NCI-H1930 (cell line): ENCODE measurements at regions not wholly inside any gene's neighbourhood (a gene's known extent, or its start where the extent isn't known, plus 50 kb on each side); places are given as distances from the start of the nearest gene placed in this dataset.

Experiments
- DNase-seq, 2 experiments: peaks; one replicate each; lab custom pipeline; 2025; lab: John Stamatoyannopoulos, UW

DNA sequence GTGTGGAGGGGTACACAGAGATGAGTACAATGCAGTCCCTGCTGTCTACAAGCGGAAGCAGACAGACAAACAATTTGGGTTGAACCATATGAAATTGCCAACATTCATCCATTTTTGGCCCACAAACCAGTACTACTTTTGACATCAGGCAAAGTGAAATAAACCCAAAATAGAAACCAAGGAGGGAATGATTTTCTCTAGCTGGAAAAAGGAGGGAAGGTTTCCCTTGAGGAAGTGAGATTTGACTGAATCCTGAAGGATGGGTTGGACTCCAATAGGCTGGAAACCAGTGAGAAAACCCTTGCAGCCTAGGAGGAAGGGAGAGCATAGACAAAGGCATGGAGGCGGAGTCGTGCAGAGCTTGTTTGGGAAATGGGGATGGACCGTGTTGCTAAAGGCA is 63.5 kb upstream of the PJA1 start:
- no peak for DNase-seq

DNA sequence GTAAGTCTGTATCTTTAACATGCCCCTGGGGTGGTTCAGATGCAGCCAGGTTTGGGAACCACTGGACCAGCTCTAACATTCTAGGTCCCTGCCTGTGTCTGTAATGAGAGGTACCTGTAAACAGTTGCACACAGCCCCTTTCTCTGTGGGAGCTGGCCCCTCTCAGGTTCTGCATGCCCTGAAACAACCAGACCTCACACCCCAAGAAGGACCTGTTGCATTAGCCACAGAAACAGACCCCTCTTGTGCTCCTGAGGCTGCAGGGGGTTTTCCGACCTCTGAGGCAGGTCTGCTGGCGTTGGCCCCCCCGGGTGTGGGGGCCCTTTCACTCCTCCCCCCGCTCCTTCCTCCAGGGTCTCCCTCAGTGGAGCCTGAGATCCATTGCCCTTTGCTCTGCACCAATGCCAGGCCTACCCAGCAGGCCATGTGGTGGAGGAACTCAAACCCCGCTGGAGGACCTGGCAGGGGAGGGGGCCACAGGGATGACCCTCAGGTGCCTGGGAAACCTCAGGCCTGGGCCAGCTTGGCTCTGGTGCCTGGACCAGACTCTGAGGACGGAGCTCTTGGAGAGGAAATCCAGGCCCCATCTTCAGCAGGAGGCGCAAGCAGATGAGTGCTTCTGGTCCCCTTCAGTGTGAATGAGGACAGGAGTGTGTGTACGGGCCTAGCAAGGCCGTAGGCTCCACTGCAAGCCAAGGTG is 61.4 kb upstream of the PJA1 start:
- no peak for DNase-seq

DNA sequence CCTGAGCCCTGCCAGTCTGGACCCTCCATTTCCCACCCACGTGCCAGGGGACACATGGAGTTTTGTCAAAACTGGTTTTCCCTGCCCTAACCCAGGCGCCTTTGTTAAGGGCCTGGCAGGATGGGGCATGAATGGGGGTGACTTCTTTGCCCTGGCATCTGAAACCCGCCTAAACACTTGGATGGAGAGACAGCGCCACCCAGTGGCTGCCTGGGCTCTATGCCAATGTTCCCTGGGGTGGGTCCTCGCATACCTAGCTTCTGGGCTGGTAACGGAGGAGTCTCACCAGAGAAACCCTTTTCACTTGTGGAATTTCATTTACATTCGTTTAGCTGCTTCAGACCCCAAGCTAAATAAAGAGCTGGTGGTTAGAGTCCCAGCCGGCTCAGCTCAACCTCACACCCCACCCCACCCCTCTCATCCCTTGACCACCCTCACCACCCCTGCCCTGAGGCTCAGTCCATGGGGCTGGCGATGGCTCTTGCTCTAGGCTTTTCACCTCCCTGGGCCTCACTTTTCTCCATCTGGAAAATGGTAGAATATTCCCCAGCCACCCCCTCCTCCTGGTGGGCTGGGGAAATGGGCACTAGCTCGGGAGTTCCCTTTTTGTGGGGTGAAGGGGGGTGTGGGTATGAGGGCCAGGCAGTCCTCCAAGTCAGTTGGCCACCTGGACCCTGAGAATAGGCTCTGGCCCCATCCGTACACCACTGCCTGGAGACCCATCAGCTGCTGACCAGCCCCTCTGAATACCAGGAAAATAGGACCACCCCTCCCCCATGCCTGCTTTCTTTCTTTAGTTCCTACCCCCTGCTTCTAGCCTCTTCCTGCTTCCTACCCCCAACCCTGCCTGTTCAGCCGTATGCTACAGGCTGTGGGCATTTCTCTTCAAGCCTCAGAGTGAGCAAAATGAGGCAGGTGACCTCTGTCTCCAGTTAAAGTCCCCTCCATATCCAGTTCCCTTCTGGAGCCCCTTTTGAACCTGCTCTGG is 57.1 kb upstream of the PJA1 start:
- peak in 1 of 2 experiments; percentile 0 for DNase-seq

DNA sequence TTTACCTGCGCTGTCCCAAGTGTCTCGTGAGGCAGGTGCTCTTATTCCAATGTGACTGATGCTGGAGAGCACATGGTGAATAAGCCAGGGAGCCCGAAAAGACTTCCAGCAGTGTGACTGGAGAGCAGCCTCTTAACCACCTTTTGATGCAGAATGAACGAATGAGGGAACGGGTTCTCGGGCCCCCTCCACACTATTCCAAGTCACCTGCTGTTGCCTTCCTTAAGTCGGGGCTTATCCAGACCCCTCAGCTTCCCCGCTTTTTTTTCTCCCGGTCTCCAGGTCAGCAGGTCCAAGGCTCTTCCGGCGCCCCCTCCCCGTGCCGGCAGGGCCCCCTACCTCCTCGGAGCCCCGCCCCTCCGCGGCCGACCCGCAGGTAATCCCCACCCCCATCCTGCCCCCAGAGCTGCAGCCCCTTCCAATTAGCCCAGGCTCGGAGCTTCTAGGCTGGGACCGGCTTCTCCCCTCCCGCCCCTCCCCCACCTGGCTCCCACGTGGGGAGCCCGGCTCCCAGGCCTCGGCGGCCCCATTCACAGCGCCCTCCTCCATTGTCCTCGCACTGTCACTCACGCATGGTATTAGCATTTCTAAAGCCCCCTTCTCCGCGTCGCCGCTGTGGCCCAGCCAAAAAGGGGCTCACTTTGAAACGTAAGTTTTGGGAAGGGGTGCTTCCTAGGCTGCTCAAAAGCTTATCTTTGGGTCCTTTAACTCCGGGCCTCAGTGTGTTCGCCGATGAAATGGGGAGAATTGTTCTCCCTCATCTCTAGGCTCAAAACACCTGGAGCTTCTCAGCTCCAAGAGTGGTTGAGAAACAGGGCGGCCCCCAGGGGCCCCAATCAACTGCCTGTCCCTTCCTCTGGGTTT is 56.2 kb upstream of the PJA1 start:
- no peak for DNase-seq

DNA sequence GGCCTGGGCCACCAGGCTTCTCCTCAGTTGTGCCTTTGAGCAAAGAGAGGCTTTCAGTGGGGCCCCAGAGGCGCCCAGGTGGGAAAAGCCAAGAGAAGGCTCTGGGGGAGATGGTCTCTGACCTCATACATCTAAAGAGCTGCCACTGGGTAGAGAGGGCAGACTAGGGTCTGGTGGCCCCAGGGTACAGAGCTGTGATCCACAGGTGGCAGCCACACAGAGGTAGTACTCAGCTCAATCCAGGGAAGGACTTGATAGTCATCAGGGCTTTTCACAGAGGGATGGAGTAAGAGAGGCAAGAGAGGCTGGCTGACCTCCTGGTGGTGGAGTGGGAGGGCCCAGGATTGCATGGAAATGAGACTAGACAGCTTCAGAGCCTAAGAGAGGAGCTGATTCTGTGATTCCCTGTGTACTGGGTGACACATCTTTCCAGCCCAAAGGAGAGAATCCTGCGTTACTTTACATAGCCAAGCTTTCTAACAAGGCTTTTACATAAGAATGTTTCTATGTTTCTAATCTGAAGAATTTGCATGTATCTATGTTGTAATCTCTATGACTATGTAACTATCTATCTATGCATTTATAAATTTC is 53.2 kb upstream of the PJA1 start:
- DNase-seq, result no peak

DNA sequence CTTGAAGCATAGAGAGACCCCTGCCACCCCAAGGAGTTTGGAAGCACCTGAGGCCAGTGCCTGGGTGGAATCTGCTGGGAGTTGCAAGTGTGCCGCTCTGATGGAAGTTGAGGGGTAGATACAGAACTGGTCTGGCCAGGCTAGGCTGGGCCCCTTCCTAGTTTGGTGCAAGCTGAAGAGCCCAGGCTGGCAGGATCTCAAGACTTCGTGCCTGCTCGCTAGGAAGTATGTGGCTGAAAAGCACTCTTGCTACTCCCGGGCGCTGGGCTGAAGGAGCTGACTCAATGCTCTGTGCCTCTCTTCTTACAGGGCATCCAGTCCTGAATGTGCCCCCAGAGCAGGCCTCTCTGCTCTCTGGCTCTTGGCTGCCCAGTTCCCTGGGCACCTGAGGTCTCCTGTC is 51.7 kb upstream of the PJA1 start:
- no peak for DNase-seq

DNA sequence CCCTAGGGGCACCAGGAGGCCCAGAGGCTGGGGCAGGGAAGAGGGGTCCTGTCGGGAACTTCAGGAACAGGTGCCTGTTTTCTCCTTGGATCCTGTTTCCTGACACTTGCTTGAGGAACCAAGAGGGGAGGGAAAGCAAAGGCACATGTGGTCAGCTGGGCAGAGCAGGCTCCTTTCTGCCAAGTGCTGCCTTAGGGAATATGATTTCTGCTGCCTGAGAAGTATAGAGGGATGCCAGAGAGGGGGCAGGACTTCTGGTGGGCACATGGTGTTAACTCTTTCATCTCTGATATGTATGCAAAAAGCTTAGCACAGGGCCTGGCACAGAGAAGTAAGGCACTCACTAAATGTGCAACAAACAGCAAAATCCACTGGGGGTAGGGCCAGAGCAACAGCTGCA is 51.2 kb upstream of the PJA1 start:
- no peak for DNase-seq

DNA sequence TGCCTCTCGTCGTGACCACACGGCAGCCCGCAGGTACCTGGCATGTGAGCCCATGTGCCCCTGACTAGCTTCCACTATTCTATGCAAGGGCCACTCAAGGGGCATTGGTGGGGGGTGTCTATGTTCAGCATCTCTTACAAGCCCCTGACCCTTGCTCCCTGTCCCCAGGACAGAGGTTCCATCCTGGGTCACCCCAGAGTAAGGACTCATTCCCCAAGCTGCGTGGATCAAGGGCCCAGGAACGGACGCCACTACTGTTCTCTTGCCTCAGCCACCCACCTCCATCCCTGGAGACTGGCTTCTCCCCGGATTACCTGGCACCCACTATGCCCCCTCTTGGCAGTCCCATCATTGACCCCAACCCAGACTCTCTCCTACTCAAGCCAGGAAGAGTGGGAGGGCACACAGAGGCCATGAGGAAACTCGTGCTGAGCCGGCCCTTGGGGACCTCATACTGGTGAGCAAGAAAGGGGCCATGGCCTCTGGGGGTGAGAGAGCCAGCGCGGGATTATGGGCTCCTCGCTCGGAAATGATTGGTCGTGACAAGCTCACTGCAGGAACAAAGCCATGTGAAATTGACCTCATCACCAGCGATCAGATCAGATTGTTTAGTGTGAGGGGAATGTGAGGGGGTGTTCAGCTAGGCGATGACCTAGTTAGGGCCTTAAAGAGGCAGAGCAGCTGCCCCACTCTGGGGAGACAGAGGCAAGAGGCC is 50.1 kb upstream of the PJA1 start:
- no peak for DNase-seq
